ENCODE measurements at regions not wholly inside any gene's neighbourhood (a gene's known extent, or its start where the extent isn't known, plus 50 kb on each side); places are given as distances from the start of the nearest gene placed in this dataset.
A peak's percentile ranks its signal among the peaks of the same experiment; 100 is the strongest.
"Not testable (repeated sequence)": the region's sequence is repeated elsewhere in the genome, so short reads cannot be mapped to it uniquely, and the experiment has no call there.

DNA sequence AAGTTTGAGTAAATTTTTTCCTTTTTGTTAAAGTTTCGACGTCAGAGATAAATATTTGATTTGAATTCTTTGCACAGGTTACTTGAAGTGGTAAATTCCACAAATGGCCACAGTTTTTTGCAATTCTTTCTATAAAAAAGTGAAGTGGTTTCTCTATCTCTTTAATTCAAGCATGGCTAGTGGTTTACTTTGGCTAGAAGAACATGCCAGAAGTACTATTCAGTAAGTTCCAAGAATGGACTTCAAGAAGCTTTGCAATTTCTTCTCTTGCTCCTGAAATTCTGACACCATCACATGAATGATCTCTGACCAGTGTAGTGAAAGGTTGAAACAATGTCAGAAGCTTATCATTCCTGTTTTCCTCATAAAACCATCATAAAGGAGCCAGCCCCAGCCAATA lies 55.7 kb upstream of the RNPC3 start:
- in situ Hi-C loops (cut with HindIII; ENCODE audit: low pct_unique_long_range_greater_than_20kb, low sequenced_read_pairs): loop anchor here (25.0 kb wide), 1 partner anchor 358 kb away; the partner anchor contains the start of gene COL11A1
- no peak for DNase-seq (ENCODE audit: low read depth, low spot score)

DNA sequence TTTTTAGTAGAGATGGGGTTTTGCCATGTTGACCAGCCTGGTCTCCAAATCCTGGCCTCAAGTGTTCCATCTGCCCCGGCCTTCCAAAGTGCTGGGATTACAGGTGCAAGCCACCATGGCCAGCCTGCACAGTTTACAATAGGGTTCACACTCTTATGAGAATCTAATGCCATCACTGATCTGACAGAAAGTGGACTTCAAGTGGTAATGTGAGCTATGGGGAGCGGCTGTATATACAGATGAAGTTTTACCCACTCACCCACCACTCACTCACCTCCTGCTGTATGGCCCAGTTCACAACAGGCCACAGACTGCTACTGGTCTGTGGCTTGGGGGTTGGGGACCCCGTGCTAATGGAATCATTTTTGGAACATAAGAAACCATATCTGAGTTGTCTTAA lies 58.4 kb upstream of the RNPC3 start:
- in situ Hi-C loops (cut with HindIII; ENCODE audit: low pct_unique_long_range_greater_than_20kb, low sequenced_read_pairs): loop anchor here (25.0 kb wide), 1 partner anchor 355 kb away; the partner anchor contains the start of gene COL11A1
- no peak for DNase-seq (ENCODE audit: low read depth, low spot score)

DNA sequence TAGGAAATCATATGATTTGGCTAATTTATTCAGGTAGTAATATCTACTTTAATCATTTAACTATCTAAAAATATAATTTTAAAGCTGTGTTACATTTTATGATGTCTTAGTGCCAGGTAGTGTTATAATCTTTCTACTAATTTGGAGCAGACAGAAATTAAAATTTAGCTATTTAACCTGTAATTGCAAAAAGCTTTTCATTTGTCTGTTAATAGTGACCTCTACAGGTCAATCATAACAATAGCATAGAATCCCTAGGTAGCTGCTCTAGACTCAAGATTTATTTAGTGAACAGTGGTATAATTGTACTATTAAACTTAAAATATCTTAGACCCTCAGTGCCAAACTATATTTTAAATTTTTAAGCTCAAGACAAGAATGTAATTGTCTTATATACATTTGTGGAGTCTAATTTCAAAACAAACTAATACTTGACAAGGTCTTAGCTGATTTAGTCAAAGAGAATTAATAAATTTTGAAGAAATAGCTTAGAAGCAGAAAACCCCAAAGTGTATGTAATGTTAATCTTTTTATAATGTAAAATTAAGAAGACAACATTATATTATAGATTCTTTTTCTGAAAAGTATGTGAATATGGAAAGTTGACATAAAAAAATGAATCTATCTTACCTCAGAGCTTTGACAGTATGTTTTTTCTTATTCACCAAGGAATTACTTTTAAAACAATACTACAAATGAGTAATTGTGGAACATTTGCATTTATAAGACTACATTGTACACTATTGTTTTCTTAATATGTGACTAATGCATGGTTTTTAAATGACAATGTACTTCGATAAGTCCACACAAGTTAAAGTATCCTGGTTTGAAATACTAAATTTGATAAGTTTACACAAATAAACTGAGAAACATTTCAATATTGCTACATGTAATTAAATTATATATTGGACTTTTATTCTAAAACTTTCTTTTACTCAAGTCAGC lies 64.1 kb upstream of the RNPC3 start:
- in situ Hi-C loops (cut with HindIII; ENCODE audit: low pct_unique_long_range_greater_than_20kb, low sequenced_read_pairs): loop anchor here (25.0 kb wide), 1 partner anchor 349 kb away; the partner anchor contains the start of gene COL11A1
- peak; percentile 42 for DNase-seq (ENCODE audit: low read depth, low spot score)

DNA sequence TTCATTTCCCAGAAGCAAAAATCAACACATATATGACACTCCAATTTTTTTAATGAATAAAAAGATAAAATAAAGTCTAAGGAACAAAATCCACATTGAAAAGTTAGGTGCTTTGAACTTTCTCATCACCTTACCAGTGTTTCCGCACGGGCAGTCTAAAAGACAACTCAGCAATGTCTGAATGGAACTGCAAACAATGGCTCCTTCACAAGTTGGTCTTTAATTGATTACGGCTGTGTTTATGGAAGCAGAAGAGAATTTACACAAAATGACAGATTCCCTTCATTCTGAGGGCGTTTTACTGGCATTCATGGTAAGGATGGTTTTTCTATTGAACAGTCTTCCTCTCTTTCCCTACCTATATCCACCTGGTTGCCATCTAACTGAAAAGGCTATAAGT lies 65.0 kb upstream of the RNPC3 start:
- in situ Hi-C loops (cut with HindIII; ENCODE audit: low pct_unique_long_range_greater_than_20kb, low sequenced_read_pairs): loop anchor here (25.0 kb wide), 1 partner anchor 348 kb away; the partner anchor contains the start of gene COL11A1

DNA sequence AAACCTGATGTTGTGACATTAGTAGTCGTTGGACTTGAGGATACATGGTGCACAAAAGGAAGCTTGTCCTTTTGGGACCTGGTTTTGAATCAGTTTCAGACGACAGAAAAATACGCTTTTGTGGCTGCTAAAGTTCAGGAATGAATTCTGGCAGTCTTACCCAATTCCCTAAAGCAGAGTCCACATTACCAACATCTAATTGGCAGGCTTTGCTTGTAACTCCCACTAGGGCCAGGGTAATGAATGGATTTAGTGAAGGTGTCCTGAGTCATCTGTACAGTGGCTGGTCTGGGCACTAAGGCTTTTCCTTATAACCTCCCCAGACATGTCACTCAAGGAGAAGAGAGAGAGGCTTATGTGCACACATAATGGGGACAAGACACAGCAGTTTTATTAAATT lies 66.2 kb upstream of the RNPC3 start:
- in situ Hi-C loops (cut with HindIII; ENCODE audit: low pct_unique_long_range_greater_than_20kb, low sequenced_read_pairs): loop anchor here (25.0 kb wide), 1 partner anchor 347 kb away; the partner anchor contains the start of gene COL11A1
- peak; percentile 85 for DNase-seq (ENCODE audit: low read depth, low spot score)

More for the DNA sequence above, 65.0 kb upstream of the RNPC3 start:
- DNase-seq (ENCODE audit: low read depth, low spot score): no peak

DNA sequence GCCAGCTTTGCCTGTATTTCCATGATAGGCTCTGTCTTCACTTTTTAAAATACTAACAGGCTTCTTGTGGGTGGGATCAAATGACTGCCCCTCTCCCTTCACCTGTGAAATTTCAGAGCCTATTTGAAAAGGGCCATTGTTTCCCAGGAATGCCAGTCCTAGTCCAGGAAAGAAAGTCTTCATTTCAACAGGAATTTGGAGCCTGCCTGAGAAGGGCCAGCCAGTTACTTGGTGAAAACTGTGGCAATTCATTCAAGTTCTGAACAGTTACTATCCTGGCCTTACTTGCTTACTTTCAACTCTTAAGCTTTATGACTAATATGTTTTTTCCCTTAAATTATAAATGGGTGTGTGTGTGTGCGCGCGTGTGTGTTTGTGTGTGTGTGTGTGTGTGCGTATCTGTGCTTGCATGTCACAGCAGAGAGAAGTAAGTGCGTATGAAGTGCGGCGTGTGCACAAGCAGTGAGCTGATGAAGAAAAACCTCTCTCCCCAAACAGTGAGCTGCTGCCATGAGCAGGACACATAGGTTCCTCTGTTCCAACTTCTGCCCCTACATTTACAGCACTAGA lies 67.5 kb upstream of the RNPC3 start:
- DNase-seq (ENCODE audit: low read depth, low spot score): peak; percentile 65
- in situ Hi-C loops (cut with HindIII; ENCODE audit: low pct_unique_long_range_greater_than_20kb, low sequenced_read_pairs): loop anchor here (25.0 kb wide), 1 partner anchor 346 kb away; the partner anchor contains the start of gene COL11A1

DNA sequence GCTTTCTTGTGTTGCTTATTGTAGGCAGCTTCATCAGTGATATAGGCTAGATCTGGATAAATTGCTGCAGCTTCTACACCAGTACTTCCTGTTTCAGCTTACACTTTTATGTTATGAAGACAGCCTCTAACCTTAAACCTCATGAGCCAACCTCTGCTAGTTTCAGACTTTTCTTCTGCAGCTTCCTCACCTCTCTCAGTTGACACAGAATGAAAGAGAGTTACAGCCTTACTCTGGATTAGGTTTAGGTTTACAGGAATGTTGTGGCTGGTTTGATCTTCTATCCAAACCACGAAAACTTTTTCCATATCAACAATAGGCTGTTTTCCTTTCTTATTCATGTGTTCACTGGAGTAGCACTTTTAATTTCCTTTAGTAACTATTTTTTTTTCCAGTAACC lies 76.9 kb upstream of the RNPC3 start:
- in situ Hi-C loops (cut with HindIII; ENCODE audit: low pct_unique_long_range_greater_than_20kb, low sequenced_read_pairs): no loop called here
- no peak for DNase-seq (ENCODE audit: low read depth, low spot score)

DNA sequence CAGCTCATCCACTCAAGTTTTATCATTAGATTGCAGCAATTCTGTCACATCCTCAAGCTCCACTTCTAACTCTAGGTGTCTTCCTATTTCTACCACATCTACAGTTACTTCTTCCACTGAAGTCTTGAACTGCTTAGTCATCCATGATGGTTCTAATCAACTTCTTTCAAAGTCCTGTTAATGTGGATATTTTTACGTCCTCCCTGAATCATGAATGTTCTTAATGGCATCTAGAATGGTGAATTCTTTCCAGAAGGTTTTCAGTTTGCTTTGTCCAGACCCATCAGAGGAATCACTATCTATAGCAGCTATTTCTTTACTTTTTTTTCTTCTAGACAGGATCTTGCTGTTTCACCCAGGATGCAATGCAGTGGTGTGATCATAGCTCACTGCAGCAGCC lies 78.0 kb upstream of the RNPC3 start:
- DNase-seq (ENCODE audit: low read depth, low spot score): no peak
- in situ Hi-C loops (cut with HindIII; ENCODE audit: low pct_unique_long_range_greater_than_20kb, low sequenced_read_pairs): no loop called here

DNA sequence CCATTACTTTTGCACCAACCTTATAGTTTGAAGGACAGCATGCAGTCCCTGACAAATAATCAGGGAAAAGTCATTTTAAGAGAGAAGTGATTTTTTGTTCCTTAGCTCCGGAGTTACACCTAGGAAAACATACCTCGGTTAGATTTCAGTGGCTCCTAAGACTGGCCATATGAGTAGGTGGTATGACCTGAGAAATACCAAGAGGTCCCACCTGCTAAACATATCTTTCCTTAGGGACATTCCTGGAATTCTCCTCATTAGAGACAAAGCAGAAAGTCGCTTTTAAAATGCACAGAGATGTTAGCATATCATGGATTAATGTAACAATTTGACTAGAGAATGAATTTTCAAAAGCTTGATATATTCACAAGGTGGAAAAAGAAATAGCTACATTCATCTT lies 84.2 kb upstream of the RNPC3 start:
- in situ Hi-C loops (cut with HindIII; ENCODE audit: low pct_unique_long_range_greater_than_20kb, low sequenced_read_pairs): no loop called here
- DNase-seq (ENCODE audit: low read depth, low spot score): no peak

DNA sequence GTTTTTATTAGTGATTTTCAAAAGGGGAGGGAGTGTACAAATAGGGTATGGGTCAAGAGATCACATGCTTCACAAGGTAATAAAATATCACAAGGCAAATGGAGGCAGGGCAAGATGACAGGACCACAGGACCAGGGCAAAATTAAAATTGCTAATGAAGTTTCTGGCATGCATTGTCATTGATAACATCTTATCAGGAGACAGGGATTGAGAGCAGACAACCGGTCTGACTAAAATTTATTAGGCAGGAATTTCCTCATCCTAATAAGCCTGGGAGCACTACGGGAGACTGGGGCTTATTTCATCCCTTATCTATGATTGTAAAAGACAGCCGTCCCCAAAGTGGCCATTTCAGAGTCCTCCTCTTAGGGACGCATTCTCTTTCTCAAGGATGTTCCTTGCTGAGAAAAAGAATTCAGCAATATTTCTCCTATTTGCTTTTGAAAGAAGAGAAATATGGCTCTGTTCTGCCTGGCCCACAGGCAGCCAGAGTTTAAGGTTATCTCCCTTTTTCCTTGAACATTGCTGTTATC lies 88.9 kb upstream of the RNPC3 start:
- DNase-seq (ENCODE audit: low read depth, low spot score); in situ Hi-C loops (cut with HindIII; ENCODE audit: low pct_unique_long_range_greater_than_20kb, low sequenced_read_pairs): not testable (repeated sequence)

DNA sequence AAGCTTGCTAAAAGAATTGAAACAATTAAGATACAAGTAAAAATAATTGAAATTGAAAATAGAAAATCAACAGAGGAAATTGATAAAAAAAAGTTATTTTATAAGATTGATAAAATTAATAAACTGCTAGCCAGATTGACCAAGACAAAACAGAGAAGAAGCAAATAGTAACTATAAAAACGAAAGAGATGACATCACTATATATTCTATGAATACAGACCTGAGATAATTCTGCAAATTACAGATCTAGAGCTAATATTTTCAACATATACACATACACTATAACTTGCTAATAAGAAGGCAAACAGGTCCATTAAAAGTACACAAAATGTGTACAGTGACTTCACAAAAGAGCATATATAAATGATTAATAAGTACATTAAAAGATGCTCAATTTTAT lies 90.1 kb upstream of the RNPC3 start:
- in situ Hi-C loops (cut with HindIII; ENCODE audit: low pct_unique_long_range_greater_than_20kb, low sequenced_read_pairs): no loop called here
- no peak for DNase-seq (ENCODE audit: low read depth, low spot score)

DNA sequence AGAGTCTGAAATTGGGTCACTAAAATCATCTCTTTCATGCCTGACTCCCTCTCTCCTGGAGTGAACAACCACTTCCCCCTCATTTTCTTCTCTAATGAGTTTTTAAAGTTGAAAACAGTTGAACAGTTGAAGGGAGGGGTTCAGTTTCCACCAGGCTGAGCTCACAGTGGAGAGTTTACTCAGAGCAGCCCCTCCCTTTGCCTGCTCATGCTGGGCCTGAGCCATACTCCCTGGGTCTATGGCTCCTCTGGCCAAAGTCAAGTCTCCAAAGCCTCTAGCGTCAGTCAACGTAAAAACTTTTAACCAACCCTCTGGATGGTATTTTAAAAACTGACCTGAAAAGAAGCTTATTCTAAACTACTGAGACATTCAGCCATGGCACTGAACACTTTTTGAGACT lies 100.8 kb upstream of the RNPC3 start:
- DNase-seq (ENCODE audit: low read depth, low spot score): no peak
- in situ Hi-C loops (cut with HindIII; ENCODE audit: low pct_unique_long_range_greater_than_20kb, low sequenced_read_pairs): no loop called here

DNA sequence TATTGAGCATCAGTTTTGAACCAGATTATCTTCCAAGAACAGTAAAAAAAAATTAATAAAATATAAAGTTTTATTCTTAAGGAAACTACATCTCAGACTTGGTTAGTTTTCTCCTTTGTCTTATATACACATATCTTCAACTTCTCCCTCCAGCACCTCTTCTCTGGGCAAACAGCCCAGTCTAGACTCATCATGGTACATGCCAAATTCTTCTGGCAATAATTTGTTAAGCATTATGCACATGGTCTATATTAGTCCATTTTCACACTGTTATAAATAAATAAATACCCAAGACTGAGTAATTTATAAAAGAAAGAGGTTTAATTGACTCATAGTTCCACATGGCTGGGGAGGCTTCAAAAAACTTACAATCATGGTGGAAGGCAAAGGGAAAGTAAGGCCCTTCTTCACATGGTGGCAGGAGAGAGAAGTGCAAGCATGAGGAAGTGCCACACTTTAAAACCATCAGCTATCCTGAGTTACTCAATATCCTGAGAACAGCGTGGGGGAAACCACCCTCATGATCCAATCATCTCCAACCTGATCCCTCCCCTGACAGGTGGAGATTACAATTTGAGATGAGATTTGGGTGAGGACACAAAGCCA lies 108.7 kb upstream of the RNPC3 start:
- in situ Hi-C loops (cut with HindIII; ENCODE audit: low pct_unique_long_range_greater_than_20kb, low sequenced_read_pairs): no loop called here
- DNase-seq (ENCODE audit: low read depth, low spot score): no peak

DNA sequence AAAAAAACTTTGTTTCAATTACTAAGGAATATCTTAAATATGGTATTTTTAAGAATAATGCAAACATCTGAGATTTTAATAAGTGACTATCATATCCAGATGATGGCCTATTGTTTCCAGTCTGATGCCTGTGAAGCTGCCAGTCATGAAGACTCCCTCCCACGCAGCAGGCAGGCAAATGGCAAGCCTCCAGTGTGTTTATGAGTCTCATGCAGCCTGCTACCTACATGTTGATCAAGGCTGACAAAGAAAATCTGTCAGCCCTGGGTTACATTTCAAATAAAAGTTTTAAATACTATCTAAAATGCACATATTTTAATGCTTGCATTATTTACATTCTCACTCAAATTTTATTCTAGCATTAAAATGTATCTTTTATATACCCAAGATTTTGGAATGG lies 137.6 kb upstream of the RNPC3 start:
- in situ Hi-C loops (cut with HindIII; ENCODE audit: low pct_unique_long_range_greater_than_20kb, low sequenced_read_pairs): no loop called here
- no peak for DNase-seq (ENCODE audit: low read depth, low spot score)

DNA sequence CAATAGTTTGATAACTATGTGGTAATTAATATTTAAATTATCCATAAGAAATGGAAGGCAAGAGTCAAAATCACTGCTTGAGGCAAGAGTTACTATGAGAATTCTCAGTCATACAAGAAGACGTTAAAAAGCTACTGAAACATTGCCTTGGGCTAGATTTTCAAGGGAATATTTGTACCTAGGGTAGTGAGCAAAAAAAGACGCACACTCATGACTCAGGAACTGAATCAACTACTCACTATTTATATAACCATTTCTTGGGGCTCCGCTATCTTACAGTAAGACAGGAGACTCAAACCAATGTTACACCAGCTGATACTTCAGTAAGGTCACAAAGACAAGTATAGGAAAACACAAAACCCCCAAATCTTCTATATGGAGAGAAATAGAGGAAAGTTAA lies 151.5 kb upstream of the RNPC3 start:
- in situ Hi-C loops (cut with HindIII; ENCODE audit: low pct_unique_long_range_greater_than_20kb, low sequenced_read_pairs): no loop called here
- DNase-seq (ENCODE audit: low read depth, low spot score): peak; percentile 31

DNA sequence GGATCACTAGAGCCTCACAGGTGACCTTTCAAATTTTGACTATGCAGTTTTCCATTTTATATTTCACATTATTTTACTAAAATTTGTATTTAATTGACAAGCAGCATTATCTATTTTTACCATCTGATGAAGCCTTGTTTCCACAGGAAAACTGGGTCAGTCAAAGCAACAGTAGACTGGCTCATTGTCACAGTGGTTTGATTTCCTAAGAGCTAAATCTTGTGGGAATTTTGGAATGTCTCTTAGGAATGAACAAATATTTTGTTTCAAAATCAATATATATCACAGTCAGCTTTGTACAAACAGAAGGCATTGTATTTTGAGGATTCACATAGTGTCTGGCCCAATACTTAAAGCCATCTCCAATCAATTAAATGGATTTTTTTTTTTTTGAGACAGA lies 152.6 kb upstream of the RNPC3 start:
- DNase-seq (ENCODE audit: low read depth, low spot score): peak; percentile 15
- in situ Hi-C loops (cut with HindIII; ENCODE audit: low pct_unique_long_range_greater_than_20kb, low sequenced_read_pairs): no loop called here

DNA sequence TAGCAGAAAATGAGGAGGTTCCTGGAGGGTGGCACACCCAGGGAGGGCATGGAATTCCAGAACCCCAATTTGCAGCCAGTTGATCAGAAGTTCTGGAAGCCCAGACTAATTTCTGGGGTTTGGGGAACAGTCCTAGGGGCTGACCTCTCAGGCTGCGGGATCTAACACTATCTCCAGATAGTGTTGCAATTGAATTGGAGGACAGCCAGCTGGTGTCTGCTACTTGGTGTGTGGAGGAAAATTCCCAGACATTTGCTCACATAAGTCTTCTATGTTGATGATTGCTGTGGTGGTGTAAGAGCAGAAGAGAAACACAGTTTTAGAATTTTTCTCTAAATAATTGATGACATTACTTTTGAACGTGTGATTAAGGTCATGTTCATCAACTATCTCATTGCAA lies 154.3 kb upstream of the RNPC3 start:
- no peak for DNase-seq (ENCODE audit: low read depth, low spot score)
- in situ Hi-C loops (cut with HindIII; ENCODE audit: low pct_unique_long_range_greater_than_20kb, low sequenced_read_pairs): no loop called here

DNA sequence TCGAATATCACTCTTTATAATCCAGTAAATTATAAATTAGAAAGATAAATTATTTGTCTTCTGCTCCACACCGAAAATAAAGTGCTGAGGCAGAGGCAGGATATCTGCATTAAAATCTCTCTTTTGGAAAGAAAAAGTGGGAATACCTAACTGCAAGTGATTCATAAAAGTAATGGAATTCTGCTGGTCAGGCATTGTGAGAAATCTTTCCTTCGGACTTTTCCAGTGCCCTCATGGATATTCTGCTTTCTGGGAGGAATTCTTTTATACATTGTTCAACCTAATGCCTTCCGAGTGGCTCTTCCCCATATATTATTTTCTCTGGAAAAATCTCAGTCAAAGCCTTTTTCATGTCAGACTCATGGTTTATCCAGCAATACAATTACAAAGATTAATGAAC lies 158.3 kb upstream of the RNPC3 start:
- no peak for DNase-seq (ENCODE audit: low read depth, low spot score)
- in situ Hi-C loops (cut with HindIII; ENCODE audit: low pct_unique_long_range_greater_than_20kb, low sequenced_read_pairs): no loop called here

Measured in SK-MEL-5 (cell line).